H1 (cell line): ENCODE measurements at regions not wholly inside any gene's neighbourhood (a gene's known extent, or its start where the extent isn't known, plus 50 kb on each side); places are given as distances from the start of the nearest gene placed in this dataset.

ENCODE experiments used
- CTCF ChIA-PET: fragments of 300-600 bp; sonication (Branson Sonifier 250); formaldehyde crosslinking; loops from one replicate; lab custom pipeline; 2021; ENCODE audit not compliant: partially characterized antibody; lab: Charles Lee
- POLR2A ChIA-PET: fragments of 300-600 bp; sonication (Branson Sonifier 250); formaldehyde crosslinking; loops from one replicate; lab custom pipeline; 2021; ENCODE audit warnings: inconsistent platforms; ENCODE audit not compliant: partially characterized antibody; lab: Charles Lee
- DNase-seq, 2 experiments: peaks; one replicate each; pipeline versions ENCODE4 v3.0.0 to v3.0.0-alpha.2; 2010 to 2022; ENCODE audit warnings: low spot score in 2 of 2, low read depth in 1 of 2, mixed read lengths in 1 of 2
- FAIRE-seq: peaks from 2 replicates; lab custom pipeline; 2011; peaks lifted over from hg19 to GRCh38; lab: Jason Lieb, UNC
- H2AFZ ChIP-seq: 2 replicates; pipeline ENCODE4 v1.8.1; 2012; ENCODE audit warnings: low read length, inconsistent platforms
- H2AK5ac ChIP-seq: 2 replicates; pipeline ENCODE4 v1.6.1; 2013; ENCODE audit warnings: low read depth, low read length
- H2BK120ac ChIP-seq: replicated peaks from 2 replicates; pipeline ENCODE3; 2013; ENCODE audit warnings: low read depth, low read length, inconsistent platforms
- H2BK12ac ChIP-seq: 2 replicates; pipeline ENCODE4 v1.6.1; 2013; ENCODE audit warnings: low read depth, low read length
- H2BK15ac ChIP-seq: 2 replicates; pipeline ENCODE4 v1.6.1; 2013; ENCODE audit warnings: low read length
- H2BK20ac ChIP-seq: 2 replicates; pipeline ENCODE4 v1.6.1; 2013; ENCODE audit warnings: low read length
- H2BK5ac ChIP-seq: 2 replicates; pipeline ENCODE4 v1.6.1; 2013; ENCODE audit warnings: low read depth, low read length
- H3K14ac ChIP-seq: 2 replicates; pipeline ENCODE4 v1.6.1; 2013; ENCODE audit warnings: inconsistent platforms; ENCODE audit not compliant: insufficient read length
- H3K18ac ChIP-seq: 2 replicates; pipeline ENCODE4 v1.6.1; 2013; ENCODE audit warnings: low read length; ENCODE audit errors: extremely low read depth
- H3K23ac ChIP-seq: 2 replicates; pipeline ENCODE4 v1.6.1; 2013; ENCODE audit warnings: inconsistent platforms; ENCODE audit not compliant: insufficient read length
- H3K23me2 ChIP-seq: 2 replicates; pipeline ENCODE4 v1.6.1; 2013; ENCODE audit warnings: low read depth, low read length
- H3K27ac ChIP-seq: 2 replicates; pipeline ENCODE4 v1.6.1; 2011; ENCODE audit warnings: low read depth, low read length, inconsistent platforms
- H3K27me3 ChIP-seq, 4 experiments: replicated peaks in 1 of 4; 1 replicate in 1 of 4; 2 replicates in 3 of 4; pipeline versions ENCODE4 v1.6.1 to v1.8.1; 2011 to 2013; ENCODE audit warnings: low read length in 3 of 4, mild to moderate bottlenecking in 3 of 4, inconsistent platforms in 2 of 4, mixed read lengths in 2 of 4, moderate library complexity in 1 of 4; ENCODE audit not compliant: control insufficient read depth in 3 of 4, insufficient read depth in 3 of 4; ENCODE audit errors: extremely low read depth in 1 of 4
- H3K36me3 ChIP-seq, 4 experiments: 2 replicates each; pipeline versions ENCODE4 v1.6.1 to v1.8.1; 2011 to 2013; ENCODE audit warnings: mild to moderate bottlenecking in 4 of 4, low read length in 3 of 4, moderate library complexity in 2 of 4, control low read depth in 1 of 4, inconsistent platforms in 1 of 4; ENCODE audit not compliant: insufficient read depth in 4 of 4, control insufficient read depth in 2 of 4
- H3K4ac ChIP-seq: replicated peaks from 2 replicates; pipeline ENCODE3; 2013; ENCODE audit warnings: low read length, low read depth, mixed read lengths, inconsistent platforms; ENCODE audit not compliant: insufficient read length
- H3K4me1 ChIP-seq, 4 experiments: replicated peaks in 1 of 4; 1 replicate in 1 of 4; 2 replicates in 3 of 4; pipeline versions ENCODE4 v1.6.1 to v1.8.1; 2011 to 2013; ENCODE audit warnings: low read length in 3 of 4, inconsistent platforms in 2 of 4, mixed read lengths in 1 of 4; ENCODE audit not compliant: insufficient read depth in 4 of 4, control insufficient read depth in 3 of 4
- H3K4me2 ChIP-seq, 2 experiments: 2 replicates each; pipeline versions ENCODE4 v1.6.1 to v1.8.1; 2011 to 2013; ENCODE audit warnings: low read depth in 2 of 2, low read length in 2 of 2, control low read depth in 1 of 2, inconsistent platforms in 1 of 2, mild to moderate bottlenecking in 1 of 2; ENCODE audit not compliant: insufficient read depth in 1 of 2
- H3K4me3 ChIP-seq, 4 experiments: fragments of 200-600, 300-600 bp in 1 of 4; sonication (generic), shearing (Covaris generic), sonication (Bioruptor Twin) in 1 of 4; 2 replicates each; pipeline versions ENCODE4 v1.5.1 to v1.8.1; 2011 to 2016; ENCODE audit warnings: low read length in 4 of 4, low read depth in 3 of 4, control low read depth in 2 of 4, inconsistent platforms in 2 of 4, mild to moderate bottlenecking in 2 of 4, mixed read lengths in 1 of 4, moderate library complexity in 1 of 4; ENCODE audit not compliant: insufficient read depth in 2 of 4; ENCODE audit errors: extremely low read depth in 1 of 4
- H3K56ac ChIP-seq: replicated peaks from 2 replicates; pipeline ENCODE3; 2013; ENCODE audit warnings: low read depth, mild to moderate bottlenecking, mixed read lengths, low read length, inconsistent platforms; ENCODE audit not compliant: insufficient read length
- H3K79me1 ChIP-seq: 2 replicates; pipeline ENCODE4 v1.6.1; 2013; ENCODE audit warnings: low read depth, low read length, control low read depth
- H3K79me2 ChIP-seq, 2 experiments: 2 replicates each; pipeline versions ENCODE4 v1.6.1 to v1.8.1; 2012 to 2013; ENCODE audit warnings: low read length in 2 of 2, mild to moderate bottlenecking in 2 of 2, inconsistent platforms in 1 of 2; ENCODE audit not compliant: insufficient read depth in 2 of 2, control insufficient read depth in 1 of 2
- H3K9ac ChIP-seq, 4 experiments: replicated peaks in 1 of 4; 1 replicate in 1 of 4; 2 replicates in 3 of 4; pipeline versions ENCODE4 v1.6.1 to v1.8.1; 2011 to 2013; ENCODE audit warnings: low read depth in 3 of 4, low read length in 3 of 4, control low read depth in 2 of 4, mild to moderate bottlenecking in 2 of 4, moderate library complexity in 2 of 4, inconsistent platforms in 1 of 4; ENCODE audit errors: extremely low read depth in 1 of 4
- H3K9me3 ChIP-seq, 2 experiments: 2 replicates each; pipeline versions ENCODE4 v1.6.1 to v1.8.1; 2012 to 2013; ENCODE audit warnings: mild to moderate bottlenecking in 2 of 2, moderate library complexity in 2 of 2, control low read depth in 1 of 2, inconsistent platforms in 1 of 2, low read depth in 1 of 2, low read length in 1 of 2, mixed read lengths in 1 of 2; ENCODE audit not compliant: insufficient read depth in 2 of 2
- H4K20me1 ChIP-seq, 2 experiments: replicated peaks in 1 of 2; 2 replicates each; pipeline versions ENCODE3 to v1.8.1; 2011 to 2013; ENCODE audit warnings: inconsistent platforms in 2 of 2, low read length in 2 of 2, mild to moderate bottlenecking in 1 of 2; ENCODE audit not compliant: insufficient read depth in 2 of 2, control insufficient read depth in 1 of 2
- H4K5ac ChIP-seq: 2 replicates; pipeline ENCODE4 v1.6.1; 2013; ENCODE audit warnings: low read length, low read depth, mixed read lengths, inconsistent platforms; ENCODE audit not compliant: insufficient read length
- H4K8ac ChIP-seq: 2 replicates; pipeline ENCODE4 v1.8.0; 2013; ENCODE audit warnings: mild to moderate bottlenecking, moderate library complexity, low read length, inconsistent platforms; ENCODE audit not compliant: insufficient read depth; ENCODE audit errors: extremely low read depth
- H4K91ac ChIP-seq: replicated peaks from 2 replicates; pipeline ENCODE3; 2013; ENCODE audit warnings: low read length, mixed read lengths, inconsistent platforms; ENCODE audit not compliant: insufficient read length
- BACH1 ChIP-seq: IDR thresholded peaks from 2 replicates; pipeline ENCODE4 v1.6.1; 2012; ENCODE audit warnings: low read length, improper control_type of control experiment
- E2F6 ChIP-seq: IDR thresholded peaks from 2 replicates; pipeline ENCODE4 v1.6.1; 2012; ENCODE audit warnings: inconsistent platforms
- EGR1 ChIP-seq: IDR thresholded peaks from 2 replicates; pipeline ENCODE4 v1.6.1; 2011; ENCODE audit warnings: low read depth, low read length, borderline replicate concordance
- GABPA ChIP-seq: IDR thresholded peaks from 2 replicates; pipeline ENCODE4 v1.6.1; 2011; ENCODE audit warnings: mild to moderate bottlenecking, low read length, moderate library complexity, borderline replicate concordance; ENCODE audit not compliant: insufficient read depth
- JUN ChIP-seq: IDR thresholded peaks from 2 replicates; pipeline ENCODE4 v1.6.1; 2011; ENCODE audit warnings: low read depth, mild to moderate bottlenecking, improper control_type of control experiment, low read length
- MAX ChIP-seq: IDR thresholded peaks from 2 replicates; pipeline ENCODE4 v1.6.1; 2012; ENCODE audit warnings: inconsistent platforms
- WGBS, 2 experiments: shearing (Covaris generic) in 1 of 2; methylation state at CpG; one replicate each; pipeline versions ENCODE4 v1.1.6 to v1.1.7; 2013 to 2015; ENCODE audit warnings: low lambda C conversion rate in 2 of 2, mixed read lengths in 2 of 2, inconsistent platforms in 1 of 2, low coverage in 1 of 2, missing lambda C conversion rate in 1 of 2; ENCODE audit not compliant: insufficient replicate concordance in 2 of 2, insufficient coverage in 1 of 2, insufficient read length in 1 of 2; ENCODE audit errors: extremely low coverage in 1 of 2, missing lambda C conversion rate in 1 of 2; 5-methylcytosine and 5-hydroxymethylcytosine counted together

- no peak overlapping the region for H3K9ac ChIP-seq
- H3K4me3 ChIP-seq: peak overlapping the region in 1 of 4 experiments; percentile 13; a peak in 1 of 8 replicates
- H3K4me2 ChIP-seq: peak overlapping the region; percentile 28 to 41; a peak in 3 of 4 replicates
These were observed 90.7 kb upstream of the CTDP1 start for GRCh38 chr18:79588636-79589481.

More at GRCh38 chr18:79588636-79589481, 90.7 kb upstream of the CTDP1 start:
- Histone ChIP-seq H3K23ac (no peak overlapping the region), H3K18ac (peak overlapping the region; percentile 48), H2AFZ (peak overlapping the region; percentile 26; the same call in 1 of the 2 replicates), H3K23me2 (no peaks in the 10 kb centered on the region; the same call in 1 of the 2 replicates), H3K27me3 (peaks cover 0 to 7% (median 0%) of the 10 kb centered on the region in 4 experiments; a peak in 1 of 7 replicates), H3K4me1 (peaks cover 0 to 15% (median 8%) of the 10 kb centered on the region in 4 experiments; a peak in 6 of 7 replicates), H4K91ac (peak overlapping the region; percentile 80), H2AK5ac (no peak overlapping the region), H4K20me1 (no peaks in the 10 kb centered on the region), H4K8ac (peak overlapping the region; percentile 84), H3K56ac (no peak overlapping the region), H3K14ac (no peak overlapping the region), H2BK15ac (no peak overlapping the region), H3K27ac (no peak overlapping the region), H3K79me1 (no peaks in the 10 kb centered on the region), H3K79me2 (no peaks in the 10 kb centered on the region), H2BK20ac (no peak overlapping the region; the same call in 1 of the 2 replicates), H2BK12ac (peak overlapping the region; percentile 43; the same call in 1 of the 2 replicates), H3K36me3 (no peaks in the 10 kb centered on the region), H4K5ac (no peak overlapping the region), H2BK120ac (no peak overlapping the region), H3K9me3 (no peaks in the 10 kb centered on the region), H3K4ac (peak overlapping the region; percentile 67), H2BK5ac (no peak overlapping the region)
- POLR2A ChIA-PET: interaction anchor here (1.2 kb wide), 1 partner anchor 46 kb away, joined by 3 read pairs; no protein-coding TSS in a partner anchor
- TF ChIP-seq MAX (peak; percentile 85), BACH1 (no peak), GABPA (peak; percentile 29; the same call in 1 of the 2 replicates), EGR1 (0 out of 2 replicates have a peak, but pooled peaks have one; percentile 19), JUN (no peak), E2F6 (peak; percentile 77)
- CTCF ChIA-PET: interaction anchor here (0.7 to 0.9 kb wide), 2 partner anchors 45 to 295 kb away, joined by 3 read pairs; no protein-coding TSS in a partner anchor
- DNase-seq (peak in 1 of 2 experiments; percentile 59), FAIRE-seq (no peak)
- WGBS, 2 experiments: 61% methylated on average over 37 of the region's 38 CpGs; no CpG with 5 or more reads in 1 of the 2 experiments
